ENCODE measurements at regions not wholly inside any gene's neighbourhood (a gene's known extent, or its start where the extent isn't known, plus 50 kb on each side); places are given as distances from the start of the nearest gene placed in this dataset.

DNA sequence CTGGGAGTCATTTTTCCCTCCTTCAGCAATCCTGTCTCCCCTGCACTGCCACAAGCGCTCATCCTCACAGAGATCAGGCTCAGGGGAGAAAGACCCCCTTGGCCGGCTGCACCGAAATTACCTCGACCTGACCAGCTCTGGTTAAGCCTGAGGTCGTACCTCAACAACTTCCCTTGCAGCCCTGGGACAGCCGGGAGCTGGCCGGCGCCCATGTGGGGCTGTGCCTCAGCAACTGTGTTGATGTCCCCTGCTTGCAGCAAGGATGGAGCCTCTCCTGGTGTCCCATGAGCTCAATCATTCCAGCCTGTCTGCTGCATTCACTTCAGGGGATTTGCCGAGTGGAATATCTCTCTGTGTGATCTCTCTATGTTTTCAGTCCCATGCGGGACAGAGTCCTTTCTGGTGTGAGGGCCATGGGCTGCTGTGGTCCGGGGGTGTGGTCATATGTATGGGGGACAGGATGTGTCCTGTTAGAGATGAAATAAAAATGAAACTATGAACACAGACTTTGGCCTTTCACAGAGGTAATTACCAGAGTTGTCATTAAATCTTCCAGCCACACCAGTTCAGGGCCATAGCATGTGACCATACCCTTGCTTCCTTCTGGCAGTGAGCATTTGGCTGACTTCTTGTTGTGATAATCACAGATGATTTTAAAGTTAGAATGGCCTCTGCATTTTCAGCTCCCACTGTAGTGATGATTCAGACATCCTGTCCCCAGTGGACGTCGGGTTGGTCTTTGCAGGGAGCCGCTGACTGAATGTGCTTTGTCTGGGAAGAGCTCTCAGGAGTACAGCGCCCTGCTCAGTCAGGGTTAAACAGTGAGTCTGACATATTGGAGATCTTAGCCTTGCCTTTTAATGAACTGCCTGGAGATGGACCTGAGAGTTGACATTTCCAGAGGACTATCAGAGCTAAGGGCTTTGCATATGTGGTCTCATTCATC is 405.9 kb downstream of the AACS start:
- CTCF ChIA-PET, result no interaction called here
- TF ChIP-seq, protein P1, sequence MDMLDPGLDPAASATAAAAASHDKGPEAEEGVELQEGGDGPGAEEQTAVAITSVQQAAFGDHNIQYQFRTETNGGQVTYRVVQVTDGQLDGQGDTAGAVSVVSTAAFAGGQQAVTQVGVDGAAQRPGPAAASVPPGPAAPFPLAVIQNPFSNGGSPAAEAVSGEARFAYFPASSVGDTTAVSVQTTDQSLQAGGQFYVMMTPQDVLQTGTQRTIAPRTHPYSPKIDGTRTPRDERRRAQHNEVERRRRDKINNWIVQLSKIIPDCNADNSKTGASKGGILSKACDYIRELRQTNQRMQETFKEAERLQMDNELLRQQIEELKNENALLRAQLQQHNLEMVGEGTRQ (CRISPR knock-in tag; IDR thresholded peaks at IDR 0.05), result no peak
- TF ChIP-seq NFYB (CRISPR knock-in tag; conservative IDR thresholded peaks at IDR 0.05; ENCODE audit: low read depth) (no peak), GTF2I (CRISPR knock-in tag; conservative IDR thresholded peaks at IDR 0.05) (no peak), NR1H2 (CRISPR knock-in tag; IDR thresholded peaks at IDR 0.05) (no peak), TCF7 (CRISPR knock-in tag; IDR thresholded peaks at IDR 0.05; ENCODE audit: low read depth) (no peak), NR2C2 (CRISPR knock-in tag; IDR thresholded peaks at IDR 0.05) (no peak), ETV6 (CRISPR knock-in tag; IDR thresholded peaks at IDR 0.05) (no peak), SMAD4 (CRISPR knock-in tag; IDR thresholded peaks at IDR 0.05) (no peak), FOXJ3 (CRISPR knock-in tag; IDR thresholded peaks at IDR 0.05; ENCODE audit: borderline replicate concordance) (no peak), ZNF232 (CRISPR knock-in tag; IDR thresholded peaks at IDR 0.05) (no peak), SOX15 (CRISPR knock-in tag; IDR thresholded peaks at IDR 0.05) (no peak), ZNF416 (CRISPR knock-in tag; IDR thresholded peaks at IDR 0.05) (no peak)
- ATAC-seq (no peak), DNase-seq (ENCODE audit: low spot score) (no peak)
- Mint-ChIP-seq H3K27me3 (ENCODE audit: low read depth) (no peaks in the 10 kb centered on the region), H3K9me3 (no peaks in the 10 kb centered on the region), H3K27ac (no peak overlapping the region), H3K36me3 (no peaks in the 10 kb centered on the region), H3K4me1 (peaks cover under 1% of the 10 kb centered on the region), H3K4me3 (no peak overlapping the region)
- POLR2A ChIA-PET, result interaction anchor here (0.6 kb wide), 1 partner anchor 13 kb away, joined by 3 read pairs; no protein-coding TSS in a partner anchor

GRCh38 chr12:125473501-125473900 is 408.3 kb downstream of the AACS start:
- CTCF ChIA-PET, result no interaction called here
- peaks cover 6% of the 10 kb centered on the region for H3K4me1 Mint-ChIP-seq
- H3K27me3 Mint-ChIP-seq (ENCODE audit: low read depth), result no peaks in the 10 kb centered on the region
- TF ChIP-seq ZNF396 (CRISPR knock-in tag; IDR thresholded peaks at IDR 0.05; ENCODE audit: borderline replicate concordance), result no peak
- ATAC-seq (no peak), DNase-seq (ENCODE audit: low spot score) (no peak)
- H3K36me3 Mint-ChIP-seq, result no peaks in the 10 kb centered on the region
- POLR2A ChIA-PET, result no interaction called here
- H3K27ac Mint-ChIP-seq, result no peak overlapping the region
- H3K9me3 Mint-ChIP-seq, result no peaks in the 10 kb centered on the region
- H3K4me3 Mint-ChIP-seq, result no peak overlapping the region

GRCh38 chr12:125487336-125487735 is 422.1 kb downstream of the AACS start:
- CTCF ChIA-PET, result no interaction called here
- TF ChIP-seq, protein P2, sequence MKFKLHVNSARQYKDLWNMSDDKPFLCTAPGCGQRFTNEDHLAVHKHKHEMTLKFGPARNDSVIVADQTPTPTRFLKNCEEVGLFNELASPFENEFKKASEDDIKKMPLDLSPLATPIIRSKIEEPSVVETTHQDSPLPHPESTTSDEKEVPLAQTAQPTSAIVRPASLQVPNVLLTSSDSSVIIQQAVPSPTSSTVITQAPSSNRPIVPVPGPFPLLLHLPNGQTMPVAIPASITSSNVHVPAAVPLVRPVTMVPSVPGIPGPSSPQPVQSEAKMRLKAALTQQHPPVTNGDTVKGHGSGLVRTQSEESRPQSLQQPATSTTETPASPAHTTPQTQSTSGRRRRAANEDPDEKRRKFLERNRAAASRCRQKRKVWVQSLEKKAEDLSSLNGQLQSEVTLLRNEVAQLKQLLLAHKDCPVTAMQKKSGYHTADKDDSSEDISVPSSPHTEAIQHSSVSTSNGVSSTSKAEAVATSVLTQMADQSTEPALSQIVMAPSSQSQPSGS (CRISPR knock-in tag; IDR thresholded peaks at IDR 0.05; ENCODE audit: borderline replicate concordance, low read depth), result no peak
- TF ChIP-seq ZSCAN18 (CRISPR knock-in tag; IDR thresholded peaks at IDR 0.05) (no peak), SMAD4 (CRISPR knock-in tag; IDR thresholded peaks at IDR 0.05) (no peak), TCF7 (CRISPR knock-in tag; IDR thresholded peaks at IDR 0.05; ENCODE audit: low read depth) (no peak), IRF2 (CRISPR knock-in tag; IDR thresholded peaks at IDR 0.05; ENCODE audit: borderline replicate concordance, low read depth) (no peak), FOXJ3 (CRISPR knock-in tag; IDR thresholded peaks at IDR 0.05; ENCODE audit: borderline replicate concordance) (no peak), ZNF121 (CRISPR knock-in tag; IDR thresholded peaks at IDR 0.05) (no peak), AR (CRISPR knock-in tag; IDR thresholded peaks at IDR 0.05) (no peak), GTF2I (CRISPR knock-in tag; conservative IDR thresholded peaks at IDR 0.05) (no peak), ZNF232 (CRISPR knock-in tag; IDR thresholded peaks at IDR 0.05) (no peak), NR2C2 (CRISPR knock-in tag; IDR thresholded peaks at IDR 0.05) (no peak)
- TF ChIP-seq, protein P3, sequence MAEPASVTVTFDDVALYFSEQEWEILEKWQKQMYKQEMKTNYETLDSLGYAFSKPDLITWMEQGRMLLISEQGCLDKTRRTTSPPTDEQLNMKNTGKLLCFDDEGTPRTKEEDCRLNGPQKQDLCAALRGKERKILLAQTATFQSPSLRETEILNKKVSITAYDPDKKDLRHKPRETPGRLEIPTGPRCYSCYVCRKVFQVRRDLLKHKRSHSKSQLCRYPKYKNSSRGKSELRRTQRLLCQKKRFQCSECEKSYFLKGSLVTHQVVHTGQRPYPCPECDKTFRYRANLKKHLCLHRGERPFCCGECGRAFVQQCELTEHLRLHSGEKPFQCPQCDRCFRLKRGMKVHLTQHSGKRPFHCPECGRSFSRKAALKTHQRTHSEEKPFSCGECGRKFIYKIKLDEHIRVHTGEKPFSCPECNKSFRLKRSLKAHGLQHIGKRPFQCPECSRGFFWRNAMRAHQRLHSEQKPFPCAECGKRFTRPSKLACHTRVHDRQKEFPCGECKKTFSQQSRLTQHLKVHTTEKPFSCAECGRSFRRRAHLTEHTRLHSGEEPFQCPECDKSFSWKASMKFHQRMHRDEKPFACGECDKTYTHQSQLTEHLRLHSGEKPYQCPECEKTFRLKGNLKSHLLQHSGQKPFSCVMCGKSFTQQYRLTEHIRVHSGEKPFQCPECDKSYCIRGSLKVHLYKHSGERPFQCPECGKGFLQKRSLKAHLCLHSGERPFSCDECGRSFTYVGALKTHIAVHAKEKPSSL (CRISPR knock-in tag; conservative IDR thresholded peaks at IDR 0.05), result no peak
- TF ChIP-seq, protein P4, sequence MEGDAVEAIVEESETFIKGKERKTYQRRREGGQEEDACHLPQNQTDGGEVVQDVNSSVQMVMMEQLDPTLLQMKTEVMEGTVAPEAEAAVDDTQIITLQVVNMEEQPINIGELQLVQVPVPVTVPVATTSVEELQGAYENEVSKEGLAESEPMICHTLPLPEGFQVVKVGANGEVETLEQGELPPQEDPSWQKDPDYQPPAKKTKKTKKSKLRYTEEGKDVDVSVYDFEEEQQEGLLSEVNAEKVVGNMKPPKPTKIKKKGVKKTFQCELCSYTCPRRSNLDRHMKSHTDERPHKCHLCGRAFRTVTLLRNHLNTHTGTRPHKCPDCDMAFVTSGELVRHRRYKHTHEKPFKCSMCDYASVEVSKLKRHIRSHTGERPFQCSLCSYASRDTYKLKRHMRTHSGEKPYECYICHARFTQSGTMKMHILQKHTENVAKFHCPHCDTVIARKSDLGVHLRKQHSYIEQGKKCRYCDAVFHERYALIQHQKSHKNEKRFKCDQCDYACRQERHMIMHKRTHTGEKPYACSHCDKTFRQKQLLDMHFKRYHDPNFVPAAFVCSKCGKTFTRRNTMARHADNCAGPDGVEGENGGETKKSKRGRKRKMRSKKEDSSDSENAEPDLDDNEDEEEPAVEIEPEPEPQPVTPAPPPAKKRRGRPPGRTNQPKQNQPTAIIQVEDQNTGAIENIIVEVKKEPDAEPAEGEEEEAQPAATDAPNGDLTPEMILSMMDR (IDR thresholded peaks at IDR 0.05), result no peak

More at GRCh38 chr12:125487336-125487735, 422.1 kb downstream of the AACS start:
- POLR2A ChIA-PET, result no interaction called here
- peaks cover 11% of the 10 kb centered on the region for H3K36me3 Mint-ChIP-seq
- H3K27me3 Mint-ChIP-seq (ENCODE audit: low read depth), result peaks cover 2% of the 10 kb centered on the region; the same call in 1 of the 2 replicates
- H3K4me3 Mint-ChIP-seq, result no peak overlapping the region
- ATAC-seq, result no peak
- no peak for DNase-seq (ENCODE audit: low spot score)
- no peaks in the 10 kb centered on the region for H3K4me1 Mint-ChIP-seq
- H3K27ac Mint-ChIP-seq, result no peak overlapping the region
- H3K9me3 Mint-ChIP-seq, result peaks cover 20% of the 10 kb centered on the region
